ENCODE measurements at regions not wholly inside any gene's neighbourhood (a gene's known extent, or its start where the extent isn't known, plus 50 kb on each side); places are given as distances from the start of the nearest gene placed in this dataset.
A peak's percentile ranks its signal among the peaks of the same experiment; 100 is the strongest.
"Not testable (repeated sequence)": the region's sequence is repeated elsewhere in the genome, so short reads cannot be mapped to it uniquely, and the experiment has no call there.

DNA sequence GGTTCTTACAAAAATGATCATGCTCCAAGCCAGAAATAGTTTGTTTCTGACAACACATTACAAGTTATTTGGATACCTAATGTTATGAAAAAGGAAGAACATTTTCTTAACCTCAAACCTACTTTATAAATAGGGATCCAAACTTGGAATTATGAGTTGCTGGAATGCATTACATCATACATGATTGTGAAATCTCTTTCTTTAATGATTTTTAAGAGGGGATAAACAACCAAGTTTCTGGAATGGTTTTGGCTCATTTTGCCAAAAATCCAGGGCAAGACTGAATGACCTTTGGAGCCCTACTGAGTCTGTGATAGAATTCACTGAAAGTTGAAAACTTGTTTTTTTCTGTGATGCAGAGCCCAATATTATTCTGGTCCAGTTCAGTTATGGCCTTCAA is 157.0 kb upstream of the FOLH1 start:
- H3K9me3 ChIP-seq (ENCODE audit: low read length); H3K4me2 ChIP-seq (ENCODE audit: low read depth, low read length); H4K20me1 ChIP-seq (ENCODE audit: insufficient read depth, low read length); BruUV-seq (replicated peaks); H3K36me3 ChIP-seq (replicated peaks in 1 of 2; ENCODE audit: control insufficient read depth in 1 of 2, insufficient read depth in 2 of 2, low read length in 2 of 2); FAIRE-seq; DNase-seq (ENCODE audit: low spot score); H3K79me2 ChIP-seq (ENCODE audit: insufficient read depth, low read length); H2AFZ ChIP-seq (ENCODE audit: low read length); H3K4me1 ChIP-seq (ENCODE audit: insufficient read depth, low read length); intact Hi-C loops (cut with micrococcal nuclease; ENCODE audit: unreplicated experiment); in situ Hi-C loops (cut with HindIII; ENCODE audit: extremely low pct_ligation_motif_present, low pct_unique_long_range_greater_than_20kb); H3K27ac ChIP-seq (ENCODE audit: extremely low read length, insufficient read depth, low read length); H3K4me3 ChIP-seq (replicated peaks in 1 of 3; ENCODE audit: insufficient read depth in 1 of 3, low read depth in 2 of 3, low read length in 3 of 3); H3K9ac ChIP-seq (ENCODE audit: insufficient read depth, low read depth, low read length); POLR2A ChIA-PET; H3K27me3 ChIP-seq (ENCODE audit: control insufficient read depth in 1 of 2, insufficient read depth in 2 of 2, low read length in 2 of 2); ATAC-seq; CTCF ChIA-PET (ENCODE audit: low intra/inter-chr PET ratio, low total read pairs); TF ChIP-seq ATF7 (CRISPR knock-in tag; IDR thresholded peaks at IDR 0.05): not testable (repeated sequence)
- TF ChIP-seq ATF7 (IDR thresholded peaks at IDR 0.05): 0 out of 2 replicates have a peak, but pooled peaks have one; percentile 9

DNA sequence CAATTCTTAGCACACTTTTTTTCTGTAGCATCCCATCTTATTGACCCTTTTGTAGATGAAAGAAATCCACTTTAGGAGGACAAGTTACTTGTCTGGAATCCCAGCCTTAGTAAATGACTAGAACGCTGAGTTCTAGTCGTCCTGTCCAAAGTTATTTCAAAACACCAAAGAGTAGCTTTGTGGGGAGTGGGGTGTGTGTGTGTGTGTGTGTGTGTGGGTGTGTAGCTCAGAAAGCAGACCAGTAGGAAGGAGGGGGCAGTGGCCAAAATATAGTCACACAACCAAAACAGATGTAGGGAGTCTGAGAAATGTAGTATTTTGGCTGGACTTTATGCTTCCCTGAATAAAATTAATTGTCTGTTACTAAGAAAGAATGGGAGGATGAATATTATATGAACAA is 154.6 kb upstream of the FOLH1 start:
- 2% methylated on average over 2 of the region's 2 CpGs for WGBS (ENCODE audit: low lambda C conversion rate)
- ATAC-seq; H3K9me3 ChIP-seq (ENCODE audit: low read length); H3K36me3 ChIP-seq (replicated peaks in 1 of 2; ENCODE audit: control insufficient read depth in 1 of 2, insufficient read depth in 2 of 2, low read length in 2 of 2); H3K4me3 ChIP-seq (replicated peaks in 1 of 3; ENCODE audit: insufficient read depth in 1 of 3, low read depth in 2 of 3, low read length in 3 of 3); H3K9ac ChIP-seq (ENCODE audit: insufficient read depth, low read depth, low read length); POLR2A ChIA-PET; H3K27me3 ChIP-seq (ENCODE audit: control insufficient read depth in 1 of 2, insufficient read depth in 2 of 2, low read length in 2 of 2); FAIRE-seq; H3K27ac ChIP-seq (ENCODE audit: extremely low read length, insufficient read depth, low read length); BruUV-seq (replicated peaks); H3K79me2 ChIP-seq (ENCODE audit: insufficient read depth, low read length); H2AFZ ChIP-seq (ENCODE audit: low read length); DNase-seq (ENCODE audit: low spot score); H4K20me1 ChIP-seq (ENCODE audit: insufficient read depth, low read length); intact Hi-C loops (cut with micrococcal nuclease; ENCODE audit: unreplicated experiment); in situ Hi-C loops (cut with HindIII; ENCODE audit: extremely low pct_ligation_motif_present, low pct_unique_long_range_greater_than_20kb); H3K4me2 ChIP-seq (ENCODE audit: low read depth, low read length); CTCF ChIA-PET (ENCODE audit: low intra/inter-chr PET ratio, low total read pairs); H3K4me1 ChIP-seq (ENCODE audit: insufficient read depth, low read length): not testable (repeated sequence)

DNA sequence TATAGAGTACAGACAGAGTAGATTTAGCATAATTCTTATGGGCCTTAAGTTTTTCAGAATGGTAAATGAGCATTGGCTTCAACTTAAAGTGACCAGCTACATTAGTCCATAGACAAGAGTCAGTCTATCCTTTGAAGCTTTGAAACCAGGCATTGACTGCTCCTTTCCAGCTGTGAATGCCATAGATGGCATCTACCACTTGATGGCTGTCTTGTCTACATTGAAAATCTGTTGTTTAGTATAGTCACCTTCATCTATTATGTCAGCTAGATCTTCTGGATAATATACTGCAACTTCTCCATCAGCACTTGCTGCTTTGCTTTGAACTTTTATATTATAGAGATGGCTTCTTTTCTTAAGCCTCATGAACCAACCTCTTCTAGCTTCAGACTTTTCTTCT is 146.1 kb upstream of the FOLH1 start:
- H4K20me1 ChIP-seq (ENCODE audit: insufficient read depth, low read length); DNase-seq (ENCODE audit: low spot score); in situ Hi-C loops (cut with HindIII; ENCODE audit: extremely low pct_ligation_motif_present, low pct_unique_long_range_greater_than_20kb); FAIRE-seq; POLR2A ChIA-PET; H3K4me3 ChIP-seq (replicated peaks in 1 of 3; ENCODE audit: insufficient read depth in 1 of 3, low read depth in 2 of 3, low read length in 3 of 3); intact Hi-C loops (cut with micrococcal nuclease; ENCODE audit: unreplicated experiment); CTCF ChIA-PET (ENCODE audit: low intra/inter-chr PET ratio, low total read pairs); H3K36me3 ChIP-seq (replicated peaks in 1 of 2; ENCODE audit: control insufficient read depth in 1 of 2, insufficient read depth in 2 of 2, low read length in 2 of 2); BruUV-seq (replicated peaks); H3K9me3 ChIP-seq (ENCODE audit: low read length); H2AFZ ChIP-seq (ENCODE audit: low read length); H3K9ac ChIP-seq (ENCODE audit: insufficient read depth, low read depth, low read length); H3K79me2 ChIP-seq (ENCODE audit: insufficient read depth, low read length); H3K27me3 ChIP-seq (ENCODE audit: control insufficient read depth in 1 of 2, insufficient read depth in 2 of 2, low read length in 2 of 2); H3K27ac ChIP-seq (ENCODE audit: extremely low read length, insufficient read depth, low read length); ATAC-seq; H3K4me2 ChIP-seq (ENCODE audit: low read depth, low read length); H3K4me1 ChIP-seq (ENCODE audit: insufficient read depth, low read length): not testable (repeated sequence)

All from HepG2 (cell line).